HL-60 (cell line): ENCODE measurements at regions not wholly inside any gene's neighbourhood (a gene's known extent, or its start where the extent isn't known, plus 50 kb on each side); places are given as distances from the start of the nearest gene placed in this dataset.

Source experiments
- CTCF ChIP-seq: IDR thresholded peaks from one replicate; pipeline ENCODE4 v1.5.1; 2011; ENCODE audit warnings: low read length, control low read depth, inconsistent platforms; ENCODE audit not compliant: insufficient read depth
- GABPA ChIP-seq: IDR thresholded peaks from 2 replicates; pipeline ENCODE4 v1.6.1; 2012; ENCODE audit warnings: low read depth
- POLR2AphosphoS5 ChIP-seq: IDR thresholded peaks from 2 replicates; pipeline ENCODE4 v1.6.1; 2012; ENCODE audit warnings: low read depth
- REST ChIP-seq: IDR thresholded peaks from 2 replicates; pipeline ENCODE4 v1.6.1; 2012; ENCODE audit warnings: low read depth; ENCODE audit not compliant: insufficient replicate concordance

- TF ChIP-seq CTCF (no peak), GABPA (no peak), POLR2AphosphoS5 (no peak), REST (no peak)
Measured at GRCh38 chr5:105899726-105900125, 1771.0 kb downstream of the EFNA5 start.
